Activated CD4-positive, alpha-beta T cell treated with anti-CD3 and anti-CD28 coated beads, Interleukin-2, amount 50 U/mL, for 24 hours (primary cell): ENCODE measurements at regions not wholly inside any gene's neighbourhood (a gene's known extent, or its start where the extent isn't known, plus 50 kb on each side); places are given as distances from the start of the nearest gene placed in this dataset.
"Not testable (repeated sequence)": the region's sequence is repeated elsewhere in the genome, so short reads cannot be mapped to it uniquely, and the experiment has no call there.

Experiments used
- DNase-seq, 2 donors: peaks; one replicate each; pipeline ENCODE4 v3.0.0-alpha.2; 2020; ENCODE audit warnings: low read depth in 1 of 2, low spot score in 1 of 2

DNA sequence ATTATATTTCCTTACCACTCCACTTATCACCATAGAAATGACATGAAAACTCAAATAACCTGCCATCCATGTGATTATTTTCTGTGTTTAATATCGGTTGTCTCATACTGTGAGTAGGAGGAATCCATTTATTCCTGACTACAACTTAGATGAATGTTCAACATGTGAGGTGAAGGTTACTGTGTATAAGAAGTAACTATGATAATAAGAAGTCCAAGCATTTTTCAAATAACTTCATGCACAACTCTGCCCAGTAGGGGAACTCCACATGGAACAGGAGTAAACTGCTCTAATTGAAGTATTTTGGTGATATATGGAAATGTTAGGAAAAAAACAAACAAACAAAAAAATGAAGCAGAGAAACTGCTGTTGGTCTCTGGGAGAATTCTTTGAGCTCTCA is 447.5 kb upstream of the GRIN3A start:
- no peak for DNase-seq

DNA sequence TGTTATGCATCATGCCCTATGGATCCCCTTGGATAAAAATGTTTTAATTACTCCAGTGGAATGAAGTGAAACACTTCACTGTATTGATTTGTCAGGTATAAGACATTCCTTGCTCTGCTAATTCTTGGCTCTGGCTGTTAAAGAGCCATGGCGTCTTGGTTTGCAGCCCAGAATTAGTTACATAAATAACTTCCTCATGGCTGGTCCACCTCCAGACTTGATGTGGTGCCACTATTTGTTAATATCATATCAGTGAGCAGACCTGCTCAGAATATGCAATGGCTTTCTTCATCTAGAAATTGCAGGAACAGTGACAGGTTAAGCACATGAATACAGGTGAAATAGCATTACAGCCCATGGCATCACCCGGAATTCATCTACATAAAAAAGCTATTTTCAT is 446.9 kb upstream of the GRIN3A start:
- DNase-seq: no peak

- DNase-seq: no peak
These were observed 440.4 kb upstream of the GRIN3A start for GRCh38 chr9:102178811-102179210.

- not testable (repeated sequence) for DNase-seq
These were observed 435.8 kb upstream of the GRIN3A start for GRCh38 chr9:102174202-102174601.

GRCh38 chr9:102164247-102164646 is 425.8 kb upstream of the GRIN3A start:
- DNase-seq: no peak

GRCh38 chr9:102153081-102153480 is 414.6 kb upstream of the GRIN3A start:
- DNase-seq: not testable (repeated sequence)

DNA sequence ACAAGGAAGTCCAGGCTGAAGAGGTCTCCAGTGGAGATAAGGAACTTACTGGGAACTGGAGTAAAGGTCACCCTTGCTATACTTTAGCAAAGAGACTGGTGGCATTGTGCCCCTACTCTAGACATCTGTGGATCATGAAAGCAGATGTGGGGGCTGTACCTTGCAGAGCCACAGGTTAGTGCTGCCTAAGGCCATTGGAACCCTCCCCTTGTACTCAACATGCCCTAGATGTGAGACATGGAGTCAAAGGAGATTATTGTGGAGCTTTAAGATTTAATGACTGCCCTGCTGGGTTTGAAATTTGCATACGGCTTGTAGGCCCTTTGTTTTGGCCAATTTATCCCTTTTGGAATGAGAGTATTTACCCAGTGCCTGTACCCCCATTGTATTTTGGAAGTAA is 397.3 kb upstream of the GRIN3A start:
- no peak for DNase-seq

- no peak for DNase-seq
These were observed 386.0 kb upstream of the GRIN3A start for GRCh38 chr9:102124465-102124864.

DNA sequence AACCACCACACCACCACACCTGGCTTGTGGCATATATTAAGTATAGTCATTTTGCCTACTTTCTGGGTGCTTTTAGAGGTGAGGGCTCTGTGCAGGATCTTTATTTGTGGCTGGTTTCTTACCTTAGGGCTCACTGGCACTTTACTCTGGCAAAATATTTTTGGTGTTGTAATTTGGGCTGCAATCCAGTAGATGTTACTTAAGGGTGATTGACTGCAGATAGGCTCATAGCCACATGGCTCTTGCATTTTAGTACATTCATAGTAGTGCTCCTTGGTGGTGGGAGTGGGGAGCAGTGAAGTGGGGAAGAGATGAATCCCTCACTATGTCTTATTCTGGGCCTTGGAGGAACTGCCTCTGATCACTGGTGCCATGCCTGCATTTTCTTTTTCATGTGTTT is 376.1 kb upstream of the GRIN3A start:
- DNase-seq: no peak

DNA sequence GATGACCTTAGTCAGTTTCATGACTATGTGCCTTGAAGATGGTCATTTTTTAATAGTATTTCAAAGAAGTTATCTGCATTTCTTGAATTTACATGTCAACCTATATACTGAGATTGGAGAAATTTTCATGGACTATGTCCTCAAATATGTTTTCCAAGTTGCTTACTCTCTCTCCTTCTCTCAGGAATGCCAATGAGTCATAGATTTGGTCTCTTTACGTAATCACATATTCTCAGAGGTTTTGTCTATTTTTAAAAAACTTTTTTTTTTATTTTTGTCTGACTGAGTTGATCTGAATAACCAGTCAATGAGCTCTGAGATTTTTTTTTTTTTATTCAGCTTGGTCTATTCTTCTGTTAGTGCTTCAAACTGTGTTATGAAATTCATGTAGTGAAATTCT is 374.7 kb upstream of the GRIN3A start:
- no peak for DNase-seq

DNA sequence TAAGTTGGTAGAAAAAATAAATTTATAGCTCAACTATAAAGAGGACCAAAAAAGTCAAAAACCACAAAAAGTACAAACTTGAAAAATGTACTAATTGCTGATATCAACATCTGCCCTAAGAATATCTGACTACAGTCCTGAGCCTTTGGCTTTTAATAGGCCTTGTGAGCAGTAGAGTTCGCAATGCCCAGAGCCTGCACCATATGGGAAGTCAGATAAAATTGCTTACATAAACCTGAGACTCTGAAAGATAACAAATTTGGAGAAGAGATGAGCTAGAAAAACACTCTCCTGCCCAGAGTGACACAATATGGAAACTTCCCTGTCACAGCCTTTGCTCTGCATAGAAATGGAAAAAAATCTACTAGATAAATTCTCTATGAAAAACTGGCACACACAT is 368.0 kb upstream of the GRIN3A start:
- no peak for DNase-seq

GRCh38 chr9:102101723-102102122 is 363.3 kb upstream of the GRIN3A start:
- no peak for DNase-seq

GRCh38 chr9:102087141-102087540 is 348.7 kb upstream of the GRIN3A start:
- no peak for DNase-seq

GRCh38 chr9:102085548-102085947 is 347.1 kb upstream of the GRIN3A start:
- no peak for DNase-seq

DNA sequence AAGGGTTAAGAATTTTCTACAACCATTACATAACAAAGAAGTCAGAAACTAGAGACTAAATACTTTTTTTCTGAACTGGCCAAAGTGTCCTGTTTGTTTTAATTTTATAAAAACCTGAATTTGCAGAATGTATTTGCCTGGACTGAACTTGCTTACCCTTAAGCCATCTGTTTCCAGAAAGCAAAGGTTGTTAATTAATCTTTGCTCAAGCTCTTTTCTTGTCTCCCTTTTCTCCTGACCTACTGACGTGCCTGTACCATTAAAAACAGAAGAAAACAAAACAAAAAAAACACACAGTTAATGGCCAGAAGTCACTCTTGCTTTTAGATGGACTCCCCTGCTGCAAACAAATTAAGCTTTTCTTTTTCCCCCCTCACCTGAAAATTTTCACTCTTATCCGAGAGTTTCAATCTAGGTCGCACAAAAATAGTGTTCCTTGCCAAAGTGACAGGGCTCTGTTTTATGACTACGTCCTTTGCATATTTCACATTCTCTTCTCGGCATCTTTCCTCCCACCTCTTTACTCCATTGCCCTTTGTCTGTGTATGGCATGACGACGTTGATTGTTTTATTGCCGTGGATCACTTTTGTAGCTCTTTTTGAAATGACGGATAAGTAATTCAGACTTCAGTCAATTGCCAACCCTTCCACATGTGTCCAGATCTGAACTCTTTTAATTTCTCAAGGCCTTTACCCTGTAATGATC is 333.8 kb upstream of the GRIN3A start:
- DNase-seq: no peak

GRCh38 chr9:102069969-102070368 is 331.5 kb upstream of the GRIN3A start:
- DNase-seq: no peak

DNA sequence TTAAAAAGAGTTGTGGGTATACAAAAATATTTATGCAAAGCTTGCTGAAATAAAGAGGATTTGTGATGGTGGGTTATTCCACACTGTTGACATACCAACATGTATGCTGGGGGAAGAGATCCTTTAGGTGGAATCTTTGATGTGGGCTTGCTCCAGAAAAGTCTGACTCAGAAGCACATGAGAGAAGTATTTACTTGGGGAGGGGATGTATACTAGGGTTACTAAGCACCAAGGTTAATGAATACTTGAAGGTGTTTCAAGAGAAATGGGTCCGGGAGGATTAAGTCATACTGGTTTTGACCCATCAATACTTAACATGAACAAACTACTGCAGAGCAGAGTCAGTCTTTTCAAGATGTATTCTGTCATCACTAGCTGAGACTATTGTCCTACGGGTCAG is 316.4 kb upstream of the GRIN3A start:
- DNase-seq: no peak

- DNase-seq: no peak
These were observed 311.3 kb upstream of the GRIN3A start for GRCh38 chr9:102049586-102050246.

DNA sequence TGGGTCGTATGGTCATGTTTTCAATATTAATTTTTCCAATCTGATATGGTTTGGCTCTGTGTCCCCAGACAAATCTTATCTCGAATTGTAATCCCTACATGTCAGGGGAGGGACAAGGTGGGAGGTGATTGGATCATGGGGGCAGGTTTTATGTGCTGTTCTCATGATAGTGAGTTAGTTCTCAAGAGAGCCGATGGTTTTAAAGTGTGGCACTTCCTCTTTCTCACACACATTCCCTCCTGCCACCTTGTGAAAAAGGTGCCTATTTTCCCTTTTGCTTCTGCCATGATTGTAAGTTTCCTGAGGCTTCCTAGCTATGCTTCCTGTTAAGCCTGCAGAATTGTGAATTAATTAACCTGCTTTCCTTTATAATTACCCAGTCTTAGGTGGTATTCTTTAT is 309.1 kb upstream of the GRIN3A start:
- no peak for DNase-seq

DNA sequence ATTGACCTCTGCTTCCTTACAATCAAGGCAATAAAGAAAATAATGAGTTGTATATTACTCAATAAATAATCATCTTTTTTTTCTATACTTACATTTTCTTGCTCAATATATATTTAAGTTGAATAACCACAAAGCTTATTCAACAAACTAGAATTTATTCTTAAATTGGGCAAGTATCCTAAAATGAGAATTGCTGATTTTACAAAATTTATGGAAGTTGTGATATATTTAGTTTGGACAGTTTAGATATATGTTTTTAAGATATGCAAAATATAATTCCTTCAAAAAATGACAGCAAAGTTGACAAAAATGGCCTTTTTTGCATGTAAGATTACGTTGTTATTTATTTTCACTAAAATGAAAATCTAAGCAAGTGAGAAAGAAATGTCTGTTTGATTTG is 305.7 kb upstream of the GRIN3A start:
- no peak for DNase-seq

- DNase-seq: no peak
These were observed 299.6 kb upstream of the GRIN3A start for GRCh38 chr9:102038006-102038405.

DNA sequence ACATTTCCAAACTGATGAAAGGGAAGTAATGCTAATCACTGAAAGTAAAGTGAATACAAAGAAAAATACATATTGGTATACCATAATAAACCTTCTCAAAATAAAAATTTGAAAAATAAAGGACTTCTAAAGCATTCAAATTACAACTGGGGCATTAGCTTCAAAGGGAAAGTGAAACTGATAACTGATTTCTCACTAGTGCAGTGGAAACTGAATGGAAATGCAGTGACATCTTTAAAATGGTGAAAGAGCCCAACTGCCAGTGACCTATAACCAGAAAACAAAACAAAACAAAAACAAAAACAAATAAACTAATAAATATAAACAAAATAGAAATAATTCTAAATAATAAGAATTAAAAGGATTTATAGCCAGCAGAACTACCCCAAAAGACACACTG is 297.5 kb upstream of the GRIN3A start:
- no peak for DNase-seq

GRCh38 chr9:102032614-102033013 is 294.2 kb upstream of the GRIN3A start:
- no peak for DNase-seq
